ENCODE measurements at regions not wholly inside any gene's neighbourhood (a gene's known extent, or its start where the extent isn't known, plus 50 kb on each side); places are given as distances from the start of the nearest gene placed in this dataset.

GRCh38 chr3:73324203-73325155 lies 263.0 kb downstream of the EBLN2 start:
- H3K4me3 Mint-ChIP-seq: no peak overlapping the region
- H2AFZ ChIP-seq (ENCODE audit: low read length): no peak overlapping the region

More at GRCh38 chr3:73324203-73325155, 263.0 kb downstream of the EBLN2 start:
- no peaks in the 10 kb centered on the region for H3K4me1 ChIP-seq (ENCODE audit: insufficient read depth, low read length)
- no peaks in the 10 kb centered on the region; the same call in 1 of the 2 replicates for H3K27me3 Mint-ChIP-seq (ENCODE audit: low read depth)
- H3K27me3 ChIP-seq (ENCODE audit: insufficient read depth, low read length): no peaks in the 10 kb centered on the region
- no peak overlapping the region for H3K4me2 ChIP-seq (ENCODE audit: insufficient read depth, insufficient read length, low read length)
- no peak overlapping the region for H2AK5ac ChIP-seq (ENCODE audit: insufficient read length, low read length)
- no peaks in the 10 kb centered on the region; a peak in 2 of 5 replicates for H3K9me3 Mint-ChIP-seq
- no peak overlapping the region for H3K18ac ChIP-seq (ENCODE audit: insufficient read length, low read depth, low read length)
- H3K27ac ChIP-seq (ENCODE audit: insufficient read length, low read depth, low read length): no peak overlapping the region
- no peak overlapping the region for H3K14ac ChIP-seq (ENCODE audit: insufficient read depth, low read length)
- no peaks in the 10 kb centered on the region for H3K23me2 ChIP-seq (ENCODE audit: insufficient read length, low read depth, low read length, poor library complexity, severe bottlenecking)
- H3K36me3 Mint-ChIP-seq (ENCODE audit: insufficient read depth in 1 of 3, low read depth in 3 of 3): 0 out of 7 replicates have a peak, but pooled peaks cover 0 to 4% (median 0%) of the 10 kb centered on the region in 3 experiments
- no peak overlapping the region for H3K4ac ChIP-seq (ENCODE audit: low read depth, low read length)
- no peak overlapping the region for H2BK120ac ChIP-seq (ENCODE audit: low read depth, low read length, poor library complexity, severe bottlenecking)
- no peak overlapping the region for H3K9ac ChIP-seq (ENCODE audit: extremely low read depth, insufficient read length, low read length)
- no peak overlapping the region for H2BK15ac ChIP-seq (ENCODE audit: low read depth, low read length)
- H4K91ac ChIP-seq (ENCODE audit: insufficient read length, low read depth, low read length): no peak overlapping the region
- H4K8ac ChIP-seq (replicated peaks; ENCODE audit: insufficient read length, low read depth, low read length): no peak overlapping the region
- no peak overlapping the region for H2BK12ac ChIP-seq (ENCODE audit: insufficient read length, low read depth, low read length)
- peaks cover 0 to 2% of the 10 kb centered on the region in 2 experiments; a peak in 1 of 4 replicates for H3K4me1 Mint-ChIP-seq
- no peaks in the 10 kb centered on the region for H4K20me1 ChIP-seq (ENCODE audit: control insufficient read depth, insufficient read depth, insufficient read length)
- no peaks in the 10 kb centered on the region for H3K9me3 ChIP-seq (ENCODE audit: control insufficient read depth, low read depth, low read length)
- H2BK5ac ChIP-seq (ENCODE audit: insufficient read length, low read length): no peak overlapping the region
- H2BK20ac ChIP-seq (ENCODE audit: low read depth, low read length, poor library complexity, severe bottlenecking): no peak overlapping the region
- WGBS (ENCODE audit: extremely low coverage, insufficient read length, low lambda C conversion rate): no CpG with 5 or more reads among the region's 5 CpGs
- H3K27ac Mint-ChIP-seq: no peak overlapping the region
- no peak for DNase-seq
- H4K5ac ChIP-seq (ENCODE audit: insufficient read length, low read depth, low read length): no peak overlapping the region
- H3K56ac ChIP-seq (ENCODE audit: insufficient read length, low read depth, low read length): no peak overlapping the region
- no peaks in the 10 kb centered on the region for H3K79me1 ChIP-seq (ENCODE audit: insufficient read depth, low read depth, low read length, poor library complexity, severe bottlenecking)
- H3K23ac ChIP-seq (ENCODE audit: insufficient read length, low read depth, low read length): no peak overlapping the region
- no peaks in the 10 kb centered on the region for H3K79me2 ChIP-seq (ENCODE audit: insufficient read depth, low read length)
- TF ChIP-seq CTCF (conservative IDR thresholded peaks at IDR 0.05): no peak
- H3T11ph ChIP-seq (ENCODE audit: low read length): no peak overlapping the region
